ENCODE measurements at regions not wholly inside any gene's neighbourhood (a gene's known extent, or its start where the extent isn't known, plus 50 kb on each side); places are given as distances from the start of the nearest gene placed in this dataset.
"Not testable (repeated sequence)": the region's sequence is repeated elsewhere in the genome, so short reads cannot be mapped to it uniquely, and the experiment has no call there.

GRCh38 chr9:64066736-64067368 lies 1218.2 kb downstream of the FOXD4L5 start:
- no peak for DNase-seq (ENCODE audit: low read depth)
- no peak overlapping the region for H3K4me3 ChIP-seq (replicated peaks; ENCODE audit: low read depth, low read length)
- TF ChIP-seq, protein P1, sequence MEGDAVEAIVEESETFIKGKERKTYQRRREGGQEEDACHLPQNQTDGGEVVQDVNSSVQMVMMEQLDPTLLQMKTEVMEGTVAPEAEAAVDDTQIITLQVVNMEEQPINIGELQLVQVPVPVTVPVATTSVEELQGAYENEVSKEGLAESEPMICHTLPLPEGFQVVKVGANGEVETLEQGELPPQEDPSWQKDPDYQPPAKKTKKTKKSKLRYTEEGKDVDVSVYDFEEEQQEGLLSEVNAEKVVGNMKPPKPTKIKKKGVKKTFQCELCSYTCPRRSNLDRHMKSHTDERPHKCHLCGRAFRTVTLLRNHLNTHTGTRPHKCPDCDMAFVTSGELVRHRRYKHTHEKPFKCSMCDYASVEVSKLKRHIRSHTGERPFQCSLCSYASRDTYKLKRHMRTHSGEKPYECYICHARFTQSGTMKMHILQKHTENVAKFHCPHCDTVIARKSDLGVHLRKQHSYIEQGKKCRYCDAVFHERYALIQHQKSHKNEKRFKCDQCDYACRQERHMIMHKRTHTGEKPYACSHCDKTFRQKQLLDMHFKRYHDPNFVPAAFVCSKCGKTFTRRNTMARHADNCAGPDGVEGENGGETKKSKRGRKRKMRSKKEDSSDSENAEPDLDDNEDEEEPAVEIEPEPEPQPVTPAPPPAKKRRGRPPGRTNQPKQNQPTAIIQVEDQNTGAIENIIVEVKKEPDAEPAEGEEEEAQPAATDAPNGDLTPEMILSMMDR (IDR thresholded peaks at IDR 0.05; ENCODE audit: low read length, missing control alignments) = no peak

DNA sequence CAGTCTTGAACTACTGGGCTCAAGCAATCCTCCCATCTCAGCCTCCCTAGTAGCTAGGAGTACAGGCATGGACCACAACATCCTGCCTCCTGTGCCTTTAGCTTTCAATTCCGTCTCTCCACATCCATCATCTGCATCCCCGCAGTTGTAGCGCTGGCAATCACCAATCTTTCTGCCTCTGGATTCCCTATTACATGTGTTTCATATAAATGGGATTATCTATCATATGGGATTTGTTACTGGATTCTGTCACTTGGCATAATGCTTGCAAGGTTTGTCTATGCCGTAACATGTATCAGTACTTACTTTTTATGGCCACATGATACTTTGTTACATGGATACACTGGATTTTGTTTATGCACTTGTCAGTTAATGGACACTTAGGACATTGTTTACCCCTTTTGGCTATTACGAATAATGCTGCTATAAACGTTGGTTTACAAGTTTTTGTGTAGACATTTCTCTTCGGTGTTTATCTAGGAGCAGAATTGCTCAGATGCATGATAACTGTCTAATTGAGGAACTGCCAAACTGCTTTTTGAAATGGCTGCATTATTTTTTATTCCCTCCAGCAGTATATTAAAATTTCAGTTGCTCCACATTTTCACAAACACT lies 1223.9 kb downstream of the FOXD4L5 start:
- TF ChIP-seq, protein P1 (IDR thresholded peaks at IDR 0.05; ENCODE audit: low read length, missing control alignments) = no peak
- H3K4me3 ChIP-seq (replicated peaks; ENCODE audit: low read depth, low read length) = no peak overlapping the region
- no peak for DNase-seq (ENCODE audit: low read depth)

GRCh38 chr9:64058070-64058469 lies 1226.9 kb downstream of the FOXD4L5 start:
- H3K4me3 ChIP-seq (replicated peaks; ENCODE audit: low read depth, low read length); DNase-seq (ENCODE audit: low read depth): not testable (repeated sequence)

- DNase-seq (ENCODE audit: low read depth) = no peak
- TF ChIP-seq, protein P1 (IDR thresholded peaks at IDR 0.05; ENCODE audit: low read length, missing control alignments) = no peak
- H3K4me3 ChIP-seq (replicated peaks; ENCODE audit: low read depth, low read length) = no peak overlapping the region
These were observed 1227.5 kb downstream of the FOXD4L5 start for GRCh38 chr9:64057553-64057952.

DNA sequence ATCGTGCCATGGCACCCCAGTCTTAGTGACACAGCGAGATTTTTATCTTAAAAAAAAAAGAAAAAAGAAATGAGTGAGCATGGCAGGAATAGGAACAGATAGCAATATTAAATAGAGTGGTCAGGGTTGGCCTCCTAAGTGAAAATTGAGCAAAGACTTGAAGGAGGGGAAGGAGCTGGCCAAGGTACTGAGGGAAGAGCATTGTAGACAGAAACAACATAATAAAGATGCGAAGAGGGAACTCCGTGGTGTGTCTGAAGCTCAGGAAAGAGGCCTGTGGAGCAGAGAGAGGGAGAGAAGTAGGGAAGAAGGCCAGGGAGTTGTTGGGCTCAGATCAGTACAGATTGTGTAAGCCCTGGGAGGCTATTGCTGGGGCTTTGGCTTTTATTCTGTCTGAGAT lies 1256.1 kb downstream of the FOXD4L5 start:
- H3K4me3 ChIP-seq (replicated peaks; ENCODE audit: low read depth, low read length); DNase-seq (ENCODE audit: low read depth): not testable (repeated sequence)

DNA sequence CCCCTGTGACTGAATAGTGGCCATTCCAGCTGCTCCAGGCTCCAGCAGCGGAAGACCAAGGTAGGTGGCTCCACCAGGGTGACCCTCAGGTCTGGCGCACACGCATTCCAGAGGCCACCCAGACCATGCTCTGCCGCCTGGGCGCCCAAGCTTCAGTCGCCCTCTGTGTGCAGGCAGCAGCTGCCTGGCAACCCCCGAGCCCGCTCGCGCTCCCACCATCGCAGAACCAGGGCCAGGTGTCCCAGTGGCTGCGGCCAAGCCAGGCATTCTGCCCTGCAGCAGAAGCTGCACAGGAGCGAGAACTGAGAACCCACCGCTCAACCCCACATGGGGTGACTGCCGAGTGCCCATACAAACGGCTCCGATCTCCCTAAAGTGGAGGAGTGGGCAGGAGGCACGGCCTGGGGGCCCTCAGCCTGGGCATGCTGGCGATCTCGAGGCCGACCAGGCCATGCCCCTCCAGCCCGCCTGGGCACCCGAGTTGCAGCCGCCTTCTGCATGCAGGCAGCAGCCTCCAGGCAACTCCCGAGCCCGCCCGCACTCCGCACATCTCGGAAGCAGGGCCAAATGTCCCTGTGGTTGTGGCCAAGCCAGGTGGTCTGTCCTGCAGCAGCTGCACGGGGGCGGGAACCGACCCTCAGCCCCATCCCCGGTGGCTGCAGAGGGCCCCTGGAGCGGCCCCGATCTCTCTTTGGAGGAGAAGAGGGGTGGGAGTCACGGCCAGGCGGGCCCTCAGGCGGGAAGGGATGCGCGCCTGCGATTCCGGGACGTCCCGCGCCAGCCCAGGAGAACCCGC lies 1264.1 kb downstream of the FOXD4L5 start:
- not testable (repeated sequence) for H3K4me3 ChIP-seq (replicated peaks; ENCODE audit: low read depth, low read length); DNase-seq (ENCODE audit: low read depth)

- not testable (repeated sequence) for DNase-seq (ENCODE audit: low read depth); H3K4me3 ChIP-seq (replicated peaks; ENCODE audit: low read depth, low read length)
These were observed 1267.3 kb downstream of the FOXD4L5 start for GRCh38 chr9:64017666-64018065.

DNA sequence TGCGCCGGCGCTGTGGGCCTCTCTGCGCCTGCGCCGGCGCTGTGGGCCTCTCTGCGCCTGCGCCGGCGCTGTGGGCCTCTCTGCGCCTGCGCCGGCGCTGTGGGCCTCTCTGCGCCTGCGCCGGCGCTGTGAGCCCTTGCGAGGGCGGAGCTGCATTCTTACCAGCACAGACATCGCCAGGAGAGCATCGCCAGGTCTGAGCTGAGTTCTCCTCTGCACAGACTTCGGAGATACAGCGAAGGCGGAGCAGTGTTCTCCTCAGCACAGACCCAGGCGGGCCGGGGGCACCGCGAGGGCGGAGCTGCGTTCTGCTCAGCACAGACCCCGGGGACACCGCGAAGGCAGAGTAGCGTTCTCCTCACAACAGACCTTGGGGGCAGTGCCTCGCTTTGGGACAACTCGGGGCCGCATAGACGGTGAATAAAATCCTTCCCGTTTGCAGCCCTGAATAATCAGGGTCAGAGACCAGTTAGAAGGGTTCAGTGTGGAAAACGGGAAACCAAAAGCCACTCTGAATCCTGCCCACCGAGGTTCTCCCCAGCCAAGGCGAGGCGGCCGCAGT lies 1268.1 kb downstream of the FOXD4L5 start:
- H3K4me3 ChIP-seq (replicated peaks; ENCODE audit: low read depth, low read length) = peak overlapping the region; percentile 42
- DNase-seq (ENCODE audit: low read depth) = peak; percentile 23

GRCh38 chr9:64016246-64016645 lies 1268.8 kb downstream of the FOXD4L5 start:
- peak overlapping the region; percentile 40 for H3K4me3 ChIP-seq (replicated peaks; ENCODE audit: low read depth, low read length)
- DNase-seq (ENCODE audit: low read depth) = not testable (repeated sequence)

DNA sequence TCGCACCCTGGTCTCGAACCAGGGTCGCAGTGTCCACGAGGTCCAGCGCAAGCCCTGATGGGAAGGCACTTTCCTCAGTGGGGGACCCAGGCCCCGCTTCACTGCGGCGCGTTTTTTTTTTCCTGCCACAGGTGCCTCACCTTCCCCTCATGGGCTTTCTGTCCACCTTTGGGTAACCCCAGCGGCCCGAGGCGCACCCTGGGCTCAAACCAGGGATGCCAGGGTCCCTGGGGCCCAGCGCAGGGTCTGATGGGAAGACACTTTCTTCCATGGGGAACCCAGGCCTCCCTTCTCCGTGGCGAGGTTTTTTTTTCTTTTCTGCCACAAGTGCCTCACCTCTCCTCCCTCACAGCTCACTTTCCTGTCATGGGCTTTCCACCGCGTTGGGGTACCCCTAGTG lies 1269.9 kb downstream of the FOXD4L5 start:
- TF ChIP-seq, protein P1 (IDR thresholded peaks at IDR 0.05; ENCODE audit: low read length, missing control alignments) = no peak
- no peak for DNase-seq (ENCODE audit: low read depth)
- H3K4me3 ChIP-seq (replicated peaks; ENCODE audit: low read depth, low read length) = no peak overlapping the region

DNA sequence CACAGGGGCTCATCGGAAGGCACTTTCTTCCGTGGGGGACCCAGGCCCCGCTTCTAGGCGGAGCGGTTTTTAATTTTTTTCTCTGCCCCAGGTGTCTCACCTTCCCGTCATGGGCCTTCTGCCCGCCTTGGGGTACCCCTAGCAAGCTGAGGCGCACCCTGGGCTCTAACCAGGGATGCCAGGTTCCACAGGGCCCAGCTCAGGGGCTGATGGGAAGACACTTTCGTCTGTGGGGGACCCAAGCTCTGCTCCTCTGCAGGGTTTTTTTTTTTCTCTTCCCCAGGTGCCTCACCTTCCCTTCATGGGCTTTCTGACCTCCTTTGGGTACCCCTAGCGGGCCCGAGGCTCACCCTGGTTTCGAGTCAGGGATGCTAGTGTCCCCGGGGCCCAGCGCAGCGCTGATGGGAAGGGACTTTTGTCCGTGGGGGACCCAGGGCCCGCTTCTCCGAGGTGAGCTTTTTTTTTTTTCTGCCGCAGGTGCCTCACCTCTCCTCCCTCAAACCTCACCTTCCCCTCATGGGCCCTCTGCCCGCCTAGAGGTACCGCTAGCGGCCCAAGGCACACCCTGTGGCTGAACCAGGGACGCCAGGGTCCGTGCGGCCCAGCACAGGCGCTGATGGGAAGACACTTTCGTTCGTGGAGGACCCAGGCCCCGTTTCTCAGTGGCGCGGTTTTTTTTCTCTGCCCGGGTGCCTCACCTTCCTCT lies 1270.5 kb downstream of the FOXD4L5 start:
- H3K4me3 ChIP-seq (replicated peaks; ENCODE audit: low read depth, low read length); DNase-seq (ENCODE audit: low read depth): not testable (repeated sequence)

GRCh38 chr9:64013122-64013521 lies 1271.9 kb downstream of the FOXD4L5 start:
- DNase-seq (ENCODE audit: low read depth); H3K4me3 ChIP-seq (replicated peaks; ENCODE audit: low read depth, low read length): not testable (repeated sequence)

GRCh38 chr9:64012014-64012413 lies 1273.0 kb downstream of the FOXD4L5 start:
- H3K4me3 ChIP-seq (replicated peaks; ENCODE audit: low read depth, low read length); DNase-seq (ENCODE audit: low read depth): not testable (repeated sequence)

Measured in fibroblast of pulmonary artery (primary cell).